GM23338 (cell line): ENCODE measurements at regions not wholly inside any gene's neighbourhood (a gene's known extent, or its start where the extent isn't known, plus 50 kb on each side); places are given as distances from the start of the nearest gene placed in this dataset.

Experiments
- ATAC-seq: fragments of 200-7000 bp; cut with Tn5 transposase; 3 replicates; pipeline ENCODE4 v1.9.1; 2020
- DNase-seq: peaks from one replicate; pipeline ENCODE4 v3.0.0-alpha.2; 2015; ENCODE audit warnings: low spot score
- H2AFZ ChIP-seq: fragments of 200-600 bp; sonication (generic); 2 replicates; pipeline ENCODE4 v1.8.0; 2016; ENCODE audit warnings: antibody characterized with exemption, mild to moderate bottlenecking, moderate library complexity
- H3F3A ChIP-seq: fragments of 200-600 bp; sonication (generic); replicated peaks from 2 replicates; pipeline ENCODE4 v1.8.0; 2017; ENCODE audit warnings: antibody characterized with exemption, mixed run types, low read depth
- H3K27ac ChIP-seq: fragments of 200-600 bp; sonication (generic); 2 replicates; pipeline ENCODE4 v1.6.1; 2016; ENCODE audit warnings: low read depth
- H3K27me3 ChIP-seq: fragments of 200-600 bp; sonication (generic); 2 replicates; pipeline ENCODE4 v1.8.0; 2016; ENCODE audit warnings: mild to moderate bottlenecking, mixed run types, moderate library complexity; ENCODE audit not compliant: insufficient read depth
- H3K36me3 ChIP-seq: fragments of 200-600 bp; sonication (generic); 2 replicates; pipeline ENCODE4 v1.8.0; 2016; ENCODE audit warnings: mild to moderate bottlenecking; ENCODE audit not compliant: insufficient read depth
- H3K4me1 ChIP-seq: fragments of 200-600 bp; sonication (generic); 2 replicates; pipeline ENCODE4 v1.8.0; 2016; ENCODE audit warnings: mild to moderate bottlenecking, moderate library complexity; ENCODE audit not compliant: insufficient read depth
- H3K4me2 ChIP-seq: fragments of 200-600 bp; sonication (generic); 2 replicates; pipeline ENCODE4 v1.7.1; 2017; ENCODE audit warnings: mixed run types
- H3K4me3 ChIP-seq: fragments of 200-600 bp; sonication (generic); 2 replicates; pipeline ENCODE4 v1.6.1; 2016; ENCODE audit warnings: mixed run types
- H3K79me2 ChIP-seq: fragments of 200-600 bp; sonication (generic); replicated peaks from 2 replicates; pipeline ENCODE4 v1.8.0; 2017; ENCODE audit warnings: mild to moderate bottlenecking; ENCODE audit not compliant: insufficient read depth
- H3K9me2 ChIP-seq: fragments of 200-600 bp; sonication (generic); 2 replicates; pipeline ENCODE4 v1.8.0; 2017; ENCODE audit not compliant: insufficient read depth
- H4K20me1 ChIP-seq: fragments of 200-600 bp; sonication (generic); replicated peaks from 2 replicates; pipeline ENCODE4 v1.8.0; 2017; ENCODE audit warnings: mild to moderate bottlenecking; ENCODE audit not compliant: insufficient read depth
- H3K27ac Mint-ChIP-seq: 2 replicates; pipeline ENCODE4 v1.8.0; 2020; ENCODE audit warnings: inconsistent platforms, mild to moderate bottlenecking, moderate library complexity, mixed read lengths
- H3K27me3 Mint-ChIP-seq: 3 replicates; pipeline ENCODE4 v1.8.0; 2022; ENCODE audit warnings: low read depth, mild to moderate bottlenecking, moderate library complexity, mixed read lengths, inconsistent platforms; ENCODE audit not compliant: insufficient read depth, poor library complexity
- H3K36me3 Mint-ChIP-seq: 3 replicates; pipeline ENCODE4 v1.8.0; 2021; ENCODE audit warnings: low read depth, mild to moderate bottlenecking, inconsistent platforms, moderate library complexity, mixed read lengths
- H3K4me1 Mint-ChIP-seq: 3 replicates; pipeline ENCODE4 v1.8.0; 2020; ENCODE audit warnings: mild to moderate bottlenecking, inconsistent platforms, mixed read lengths
- H3K4me3 Mint-ChIP-seq: 3 replicates; pipeline ENCODE4 v1.8.0; 2021; ENCODE audit warnings: moderate library complexity, mild to moderate bottlenecking, inconsistent platforms, mixed read lengths
- H3K9me3 Mint-ChIP-seq: 3 replicates; pipeline ENCODE4 v1.8.0; 2020; ENCODE audit warnings: moderate library complexity, mild to moderate bottlenecking, inconsistent platforms, mixed read lengths
- CTCF ChIP-seq, 2 experiments: fragments of 200-600 bp in 1 of 2; sonication (generic) in 1 of 2; conservative IDR thresholded peaks; 2 replicates each; pipeline versions ENCODE4 v1.5.1 to v1.6.1; 2016 to 2017; ENCODE audit warnings: antibody characterized with exemption in 2 of 2, low read depth in 2 of 2, mild to moderate bottlenecking in 2 of 2, moderate library complexity in 1 of 2
- ETS1 ChIP-seq: IDR thresholded peaks from 2 replicates; pipeline ENCODE4 v1.6.1; 2016; ENCODE audit warnings: antibody characterized with exemption
- EZH2 ChIP-seq: fragments of 200-600 bp; sonication (generic); IDR thresholded peaks from one replicate; pipeline ENCODE4 v1.8.0; 2017; ENCODE audit warnings: antibody characterized with exemption, mild to moderate bottlenecking, low read depth; ENCODE audit not compliant: unreplicated experiment
- JUNB ChIP-seq: IDR thresholded peaks from one replicate; pipeline ENCODE4 v1.6.1; 2016; ENCODE audit warnings: antibody characterized with exemption; ENCODE audit not compliant: unreplicated experiment
- NANOG ChIP-seq: IDR thresholded peaks from 2 replicates; pipeline ENCODE4 v1.6.1; 2016; ENCODE audit warnings: antibody characterized with exemption, borderline replicate concordance
- POLR2AphosphoS5 ChIP-seq: IDR thresholded peaks from 2 replicates; pipeline ENCODE4 v1.6.1; 2016; ENCODE audit warnings: antibody characterized with exemption, low read depth
- STAT1 ChIP-seq: IDR thresholded peaks from one replicate; pipeline ENCODE4 v1.6.1; 2016; ENCODE audit warnings: antibody characterized with exemption; ENCODE audit not compliant: unreplicated experiment
- ZNF462 ChIP-seq: fragments of 250-450 bp; sonication (Bioruptor Pico); IDR thresholded peaks from 2 replicates; pipeline ENCODE4 v1.5.0; 2020; ENCODE audit warnings: mild to moderate bottlenecking, moderate library complexity

- no peak for TF ChIP-seq ZNF462 (CRISPR knock-in tag)
- TF ChIP-seq STAT1, result no peak
- no peak for TF ChIP-seq CTCF (conservative IDR thresholded peaks at IDR 0.05; ENCODE audit: low read depth in 2 of 2)
- TF ChIP-seq NANOG, result no peak
- no peak for TF ChIP-seq ETS1
- TF ChIP-seq JUNB, result no peak
Observed at GRCh38 chr12:42810006-42810405, 220.5 kb upstream of the PRICKLE1 start (continued).

- H3K27ac Mint-ChIP-seq, result no peak overlapping the region
- Histone ChIP-seq H3K9me2 (0 out of 2 replicates have a peak, but pooled peaks cover 3% of the 10 kb centered on the region), H2AFZ (no peak overlapping the region), H3K79me2 (no peaks in the 10 kb centered on the region), H3K27ac (no peak overlapping the region), H3K27me3 (no peaks in the 10 kb centered on the region), H3K4me3 (no peak overlapping the region), H3F3A (no peaks in the 10 kb centered on the region), H3K4me2 (no peak overlapping the region), H4K20me1 (no peaks in the 10 kb centered on the region), H3K4me1 (peaks cover 3% of the 10 kb centered on the region; the same call in 1 of the 2 replicates), H3K36me3 (no peaks in the 10 kb centered on the region)
- DNase-seq (no peak), ATAC-seq (no peak)
- H3K36me3 Mint-ChIP-seq, result no peaks in the 10 kb centered on the region
- H3K4me3 Mint-ChIP-seq, result no peak overlapping the region
- no peaks in the 10 kb centered on the region for H3K9me3 Mint-ChIP-seq
- peaks cover 4% of the 10 kb centered on the region for H3K27me3 Mint-ChIP-seq
- H3K4me1 Mint-ChIP-seq, result peaks cover 17% of the 10 kb centered on the region; the same call in 2 of the 3 replicates
- TF ChIP-seq POLR2AphosphoS5, result no peak
- TF ChIP-seq JUNB, result no peak
- no peak for TF ChIP-seq STAT1
- no peak for TF ChIP-seq EZH2
- TF ChIP-seq CTCF (conservative IDR thresholded peaks at IDR 0.05; ENCODE audit: low read depth in 2 of 2), result no peak
Observed at GRCh38 chr12:42809226-42809625, 219.7 kb upstream of the PRICKLE1 start.
